K562 (cell line): ENCODE measurements at regions not wholly inside any gene's neighbourhood (a gene's known extent, or its start where the extent isn't known, plus 50 kb on each side); places are given as distances from the start of the nearest gene placed in this dataset.

Experiments
- ATAC-seq: fragments of 200-7000 bp; cut with Tn5 transposase; 3 replicates; pipeline ENCODE4 v1.9.1; 2020; ENCODE audit warnings: moderate library complexity
- BruUV-seq: library from RNA; stranded (reverse); fragments of 400-500 nt; replicated peaks from 2 replicates; lab custom pipeline; 2021; lab: Mats Ljungman, UMichigan
- CTCF ChIA-PET: fragments of 300-600 bp; formaldehyde crosslinking; extraction: SDS; loops from one replicate; lab custom pipeline; 2021; ENCODE audit warnings: low intra/inter-chr PET ratio; lab: Yijun Ruan, JAX
- POLR2A ChIA-PET: fragments of 300-600, 350-650 bp; sonication (Branson Sonifier 250); formaldehyde crosslinking; extraction: SDS; loops from one replicate; lab custom pipeline; 2021; ENCODE audit warnings: antibody characterized with exemption, inconsistent platforms; lab: Yijun Ruan, JAX
- DNase-seq, 4 experiments: peaks; one replicate each; pipeline versions ENCODE4 v3.0.0 to v3.0.0-alpha.2; 2011 to 2018; ENCODE audit warnings: low spot score in 3 of 4, mixed read lengths in 3 of 4; ENCODE audit errors: extremely low read depth in 1 of 4
- FAIRE-seq: peaks from 2 replicates; lab custom pipeline; 2011; peaks lifted over from hg19 to GRCh38; lab: Jason Lieb, UNC
- H2AFZ ChIP-seq: 2 replicates; pipeline ENCODE4 v1.6.0; 2011; ENCODE audit warnings: low read depth, low read length, control low read depth, inconsistent platforms
- H3K27ac ChIP-seq: fragments of 200-600 bp; 3 replicates; pipeline ENCODE4 v1.8.0; 2011; ENCODE audit warnings: low read depth, mild to moderate bottlenecking, control low read depth, inconsistent platforms, low read length, moderate library complexity, mixed read lengths; ENCODE audit errors: extremely low read depth
- H3K27me3 ChIP-seq, 2 experiments: fragments of 300-600 bp in 1 of 2; 2 replicates in 1 of 2; 3 replicates in 1 of 2; pipeline versions ENCODE4 v1.6.0 to v1.8.0; 2011; ENCODE audit warnings: inconsistent platforms in 2 of 2, low read length in 2 of 2, mild to moderate bottlenecking in 1 of 2, mixed read lengths in 1 of 2, moderate library complexity in 1 of 2; ENCODE audit not compliant: control insufficient read depth in 2 of 2, insufficient read depth in 2 of 2
- H3K36me3 ChIP-seq: fragments of 300-600 bp; 3 replicates; pipeline ENCODE4 v1.8.0; 2011; ENCODE audit warnings: mild to moderate bottlenecking, low read length, inconsistent platforms; ENCODE audit not compliant: control insufficient read depth, insufficient read depth
- H3K4me1 ChIP-seq, 2 experiments: fragments of 200-600 bp in 1 of 2; replicated peaks in 1 of 2; 2 replicates in 1 of 2; 3 replicates in 1 of 2; pipeline versions ENCODE4 v1.5.1 to v1.8.0; 2011; ENCODE audit warnings: inconsistent platforms in 2 of 2, low read length in 2 of 2, mild to moderate bottlenecking in 1 of 2, mixed read lengths in 1 of 2, moderate library complexity in 1 of 2; ENCODE audit not compliant: control insufficient read depth in 2 of 2, insufficient read depth in 2 of 2
- H3K4me2 ChIP-seq: 2 replicates; pipeline ENCODE4 v1.6.1; 2011; ENCODE audit warnings: low read length, control low read depth, inconsistent platforms, mixed read lengths; ENCODE audit not compliant: insufficient read depth
- H3K4me3 ChIP-seq: fragments of 200-600 bp; sonication (generic), shearing (Covaris generic); 2 replicates; pipeline ENCODE4 v1.5.1; 2016; ENCODE audit warnings: control low read depth, inconsistent platforms
- H3K79me2 ChIP-seq: fragments of 200-600 bp; 3 replicates; pipeline ENCODE4 v1.8.0; 2011; ENCODE audit warnings: low read length, inconsistent platforms; ENCODE audit not compliant: control insufficient read depth, insufficient read depth
- H3K9ac ChIP-seq, 2 experiments: 2 replicates each; pipeline versions ENCODE4 v1.6.0 to v1.6.1; 2011; ENCODE audit warnings: low read depth in 2 of 2, low read length in 2 of 2, control low read depth in 1 of 2, inconsistent platforms in 1 of 2, mild to moderate bottlenecking in 1 of 2, mixed read lengths in 1 of 2; ENCODE audit not compliant: insufficient read depth in 1 of 2
- H3K9me1 ChIP-seq: one replicate; pipeline ENCODE4 v1.6.0; 2011; ENCODE audit warnings: inconsistent platforms, mild to moderate bottlenecking, low read length, moderate library complexity; ENCODE audit not compliant: control insufficient read depth, insufficient read depth
- H3K9me3 ChIP-seq: replicated peaks from 2 replicates; pipeline ENCODE4 v1.5.1; 2011; ENCODE audit warnings: low read depth, low read length, inconsistent platforms; ENCODE audit not compliant: control insufficient read depth, insufficient read depth
- H4K20me1 ChIP-seq: replicated peaks from 2 replicates; pipeline ENCODE4 v1.6.1; 2011; ENCODE audit warnings: low read length, inconsistent platforms, mixed read lengths; ENCODE audit not compliant: control insufficient read depth, insufficient read depth
- CLOCK ChIP-seq: fragments of 250-450 bp; sonication (Bioruptor Pico); IDR thresholded peaks from 2 replicates; pipeline ENCODE4 v1.4.0; 2020; ENCODE audit warnings: mild to moderate bottlenecking, moderate library complexity, borderline replicate concordance
- FIP1L1 ChIP-seq: fragments of 200-400 bp; formaldehyde crosslinking; IDR thresholded peaks from 2 replicates; pipeline ENCODE4 v1.6.1; 2018; ENCODE audit warnings: mild to moderate bottlenecking, low read depth, low read length; ENCODE audit not compliant: poor library complexity, severe bottlenecking
- RBM25 ChIP-seq: fragments of 200-400 bp; formaldehyde crosslinking; IDR thresholded peaks from 2 replicates; pipeline ENCODE4 v1.6.1; 2018; ENCODE audit warnings: low read length, low read depth, moderate library complexity; ENCODE audit not compliant: severe bottlenecking
- RFX1 ChIP-seq: fragments of 450-650 bp; IDR thresholded peaks from 2 replicates; pipeline ENCODE4 v1.6.1; 2016; ENCODE audit warnings: mild to moderate bottlenecking, moderate library complexity
- ZBTB8A ChIP-seq: fragments of 450-650 bp; IDR thresholded peaks from 2 replicates; pipeline ENCODE4 v1.6.1; 2018; ENCODE audit warnings: mild to moderate bottlenecking, moderate library complexity; ENCODE audit not compliant: partially characterized antibody
- ZC3H8 ChIP-seq: fragments of 450-650 bp; IDR thresholded peaks from 2 replicates; pipeline ENCODE4 v1.6.1; 2017
- ZNF282 ChIP-seq: sonication (generic); formaldehyde crosslinking; IDR thresholded peaks from 2 replicates; pipeline ENCODE4 v1.8.1; 2023; ENCODE audit warnings: missing genetic modification reagents
- ZNF384 ChIP-seq: IDR thresholded peaks from 2 replicates; pipeline ENCODE4 v1.6.1; 2012; ENCODE audit warnings: low read depth, low read length, improper control_type of control experiment
- WGBS: fragments of 100-300 bp; shearing (Covaris generic); methylation state at CpG from one replicate; pipeline ENCODE4 v1.1.6; 2016; ENCODE audit warnings: low coverage, mixed read lengths; ENCODE audit not compliant: insufficient coverage; ENCODE audit errors: missing lambda C conversion rate; 5-methylcytosine and 5-hydroxymethylcytosine counted together
- in situ Hi-C: fragments of 300-500 bp; cut with MboI; formaldehyde crosslinking; loops from 4 replicates; pipeline ENCODE4 v1.15.0; 2018; ENCODE audit warnings: inconsistent platforms, mixed read lengths
- intact Hi-C: fragments of 100-400 bp; cut with micrococcal nuclease; formaldehyde crosslinking; loops from 2 replicates; pipeline ENCODE4 v1.14.2; 2022

GRCh38 chr16:17852977-17853702 lies 382.4 kb upstream of the XYLT1 start:
- no peak overlapping the region for H2AFZ ChIP-seq
- BruUV-seq, result no TSS peak
- H3K9ac ChIP-seq, result no peak overlapping the region
- CTCF ChIA-PET, result no interaction called here
- no peaks in the 10 kb centered on the region for H3K4me1 ChIP-seq
- H3K27me3 ChIP-seq, result no peaks in the 10 kb centered on the region
- H4K20me1 ChIP-seq, result no peaks in the 10 kb centered on the region
- POLR2A ChIA-PET, result no interaction called here
- no peak for TF ChIP-seq ZBTB8A
- peak; percentile 67 for TF ChIP-seq RBM25
- ATAC-seq, result no peak
- intact Hi-C loops, result no loop called here
- no peak overlapping the region for H3K4me2 ChIP-seq
- WGBS, result 34% methylated on average over 6 of the region's 6 CpGs
- no peaks in the 10 kb centered on the region for H3K79me2 ChIP-seq
- H3K27ac ChIP-seq, result no peak overlapping the region
- FAIRE-seq, result no peak
- no peak for DNase-seq
- in situ Hi-C loops, result no loop called here
- H3K9me3 ChIP-seq, result no peaks in the 10 kb centered on the region
- H3K36me3 ChIP-seq, result no peaks in the 10 kb centered on the region
- H3K4me3 ChIP-seq, result no peak overlapping the region
- no peaks in the 10 kb centered on the region for H3K9me1 ChIP-seq

DNA sequence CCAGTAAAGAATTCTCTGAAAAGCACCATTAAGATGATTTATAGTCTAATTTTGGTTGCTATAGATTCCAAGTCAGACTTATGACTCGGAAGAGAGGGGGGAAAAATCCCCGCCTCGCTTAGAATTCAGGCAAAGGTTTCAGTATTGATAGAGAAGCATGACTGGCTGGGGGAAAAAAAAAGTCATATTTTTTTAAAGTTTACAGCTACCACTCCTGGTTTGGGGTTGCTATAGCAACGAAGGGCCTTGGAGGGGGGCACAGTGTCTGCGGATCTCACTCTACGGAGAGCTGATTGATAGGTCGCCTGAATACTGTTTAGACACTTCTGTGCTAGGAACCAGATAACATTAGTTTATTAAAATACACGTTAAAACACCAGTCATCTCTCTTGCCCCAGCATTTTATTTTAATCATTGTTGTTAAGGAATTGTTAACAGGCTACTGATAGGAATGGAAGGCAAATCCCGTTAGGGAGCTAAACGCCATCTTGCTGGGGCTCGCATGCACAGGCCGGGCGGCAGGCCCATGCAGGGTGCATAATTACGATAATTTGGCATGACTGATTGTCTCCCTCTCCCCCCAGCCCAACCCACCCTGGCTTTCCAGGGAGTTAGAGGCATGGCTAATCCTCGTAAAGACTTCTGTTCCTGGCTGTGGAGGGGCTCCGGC lies 380.0 kb upstream of the XYLT1 start:
- POLR2A ChIA-PET, result no interaction called here
- Histone ChIP-seq H3K9me3 (no peaks in the 10 kb centered on the region), H3K27me3 (peaks cover 0 to 3% of the 10 kb centered on the region in 2 experiments; a peak in 1 of 5 replicates), H3K36me3 (no peaks in the 10 kb centered on the region), H3K27ac (no peak overlapping the region), H3K4me3 (no peak overlapping the region), H3K4me2 (no peak overlapping the region), H3K79me2 (no peaks in the 10 kb centered on the region), H3K4me1 (no peaks in the 10 kb centered on the region), H3K9me1 (no peaks in the 10 kb centered on the region), H4K20me1 (no peaks in the 10 kb centered on the region), H2AFZ (no peak overlapping the region), H3K9ac (no peak overlapping the region)
- intact Hi-C loops (no loop called here), in situ Hi-C loops (no loop called here)
- 16% methylated on average over 15 of the region's 16 CpGs for WGBS
- TF ChIP-seq FIP1L1 (no peak), CLOCK (CRISPR knock-in tag) (no peak), ZNF282 (no peak), RFX1 (peak; percentile 73), ZNF384 (no peak), ZC3H8 (no peak)
- ATAC-seq, result no peak
- CTCF ChIA-PET, result no interaction called here
- no peak for FAIRE-seq
- DNase-seq, result no peak
- BruUV-seq, result no TSS peak
